Astrocyte (in vitro differentiated cells and primary cell): ENCODE measurements at regions not wholly inside any gene's neighbourhood (a gene's known extent, or its start where the extent isn't known, plus 50 kb on each side); places are given as distances from the start of the nearest gene placed in this dataset.
A peak's percentile ranks its signal among the peaks of the same experiment; 100 is the strongest.

Experiments used
- DNase-seq: peaks from one replicate; pipeline ENCODE4 v3.0.0-alpha.2; 2010; ENCODE audit warnings: low read depth
- FAIRE-seq: peaks from 2 replicates; lab custom pipeline; 2011; peaks lifted over from hg19 to GRCh38; lab: Jason Lieb, UNC
- H2AFZ ChIP-seq: 2 replicates; pipeline ENCODE4 v1.6.0; 2012; ENCODE audit warnings: low read depth, low read length, inconsistent platforms
- H3K27ac ChIP-seq: 2 replicates; pipeline ENCODE4 v1.5.1; 2011; ENCODE audit warnings: low read depth, low read length, inconsistent platforms
- H3K27me3 ChIP-seq: 2 replicates; pipeline ENCODE4 v1.6.0; 2011; ENCODE audit warnings: low read length, inconsistent platforms; ENCODE audit not compliant: insufficient read depth
- H3K36me3 ChIP-seq: 2 replicates; pipeline ENCODE4 v1.5.1; 2011; ENCODE audit warnings: low read length, inconsistent platforms; ENCODE audit not compliant: insufficient read depth
- H3K4me1 ChIP-seq: 2 replicates; pipeline ENCODE4 v1.5.1; 2011; ENCODE audit warnings: low read length, inconsistent platforms; ENCODE audit not compliant: insufficient read depth
- H3K4me2 ChIP-seq: 2 replicates; pipeline ENCODE4 v1.6.0; 2012; ENCODE audit warnings: low read length, inconsistent platforms
- H3K4me3 ChIP-seq: 2 replicates; pipeline ENCODE4 v1.5.1; 2011; ENCODE audit warnings: low read depth, mild to moderate bottlenecking, low read length, inconsistent platforms; ENCODE audit not compliant: insufficient read depth
- H3K79me2 ChIP-seq: 2 replicates; pipeline ENCODE4 v1.6.0; 2012; ENCODE audit warnings: mild to moderate bottlenecking, low read length, inconsistent platforms; ENCODE audit not compliant: insufficient read depth
- H3K9ac ChIP-seq: 2 replicates; pipeline ENCODE4 v1.6.0; 2012; ENCODE audit warnings: mild to moderate bottlenecking, low read length, inconsistent platforms
- H3K9me3 ChIP-seq: 2 replicates; pipeline ENCODE4 v1.5.1; 2012; ENCODE audit warnings: low read depth, mild to moderate bottlenecking, low read length, inconsistent platforms; ENCODE audit not compliant: insufficient read depth
- H4K20me1 ChIP-seq: 2 replicates; pipeline ENCODE4 v1.6.0; 2012; ENCODE audit warnings: low read length, inconsistent platforms; ENCODE audit not compliant: insufficient read depth
- H3K27ac Mint-ChIP-seq: one replicate; pipeline ENCODE4 v1.8.0; 2021; ENCODE audit warnings: mild to moderate bottlenecking, mixed read lengths; ENCODE audit not compliant: unreplicated experiment
- H3K27me3 Mint-ChIP-seq: one replicate; pipeline ENCODE4 v1.8.0; 2021; ENCODE audit warnings: low read depth, mixed read lengths; ENCODE audit not compliant: unreplicated experiment
- H3K36me3 Mint-ChIP-seq: one replicate; pipeline ENCODE4 v1.8.0; 2021; ENCODE audit warnings: low read depth, mixed read lengths; ENCODE audit not compliant: unreplicated experiment
- H3K4me1 Mint-ChIP-seq: one replicate; pipeline ENCODE4 v1.8.0; 2021; ENCODE audit warnings: low read depth, mixed read lengths; ENCODE audit not compliant: unreplicated experiment
- H3K4me3 Mint-ChIP-seq: one replicate; pipeline ENCODE4 v1.8.0; 2021; ENCODE audit warnings: mild to moderate bottlenecking, moderate library complexity, mixed read lengths; ENCODE audit not compliant: unreplicated experiment
- H3K9me3 Mint-ChIP-seq: one replicate; pipeline ENCODE4 v1.8.0; 2021; ENCODE audit warnings: mild to moderate bottlenecking, mixed read lengths; ENCODE audit not compliant: unreplicated experiment
- EZH2 ChIP-seq: IDR thresholded peaks from 2 replicates; pipeline ENCODE4 v1.6.1; 2012; ENCODE audit warnings: mild to moderate bottlenecking, low read length, inconsistent platforms; ENCODE audit not compliant: insufficient read depth
- TF ChIP-seq, protein P1 (sequence below): IDR thresholded peaks from 2 replicates; pipeline ENCODE4 v1.5.1; 2011; ENCODE audit warnings: low read depth, mild to moderate bottlenecking, inconsistent platforms, low read length, moderate library complexity; ENCODE audit not compliant: insufficient read depth

- Mint-ChIP-seq H3K36me3 (no peaks in the 10 kb centered on the region), H3K9me3 (no peaks in the 10 kb centered on the region), H3K4me1 (no peaks in the 10 kb centered on the region), H3K27ac (no peak overlapping the region), H3K27me3 (peaks cover 9% of the 10 kb centered on the region), H3K4me3 (no peak overlapping the region)
- FAIRE-seq (no peak), DNase-seq (no peak)
- H2AFZ ChIP-seq, result no peak overlapping the region
- H3K9ac ChIP-seq, result no peak overlapping the region
- no peaks in the 10 kb centered on the region for H3K36me3 ChIP-seq
- no peak overlapping the region for H3K27ac ChIP-seq
- no peaks in the 10 kb centered on the region for H3K27me3 ChIP-seq
- no peaks in the 10 kb centered on the region for H4K20me1 ChIP-seq
- no peak for TF ChIP-seq EZH2
- TF ChIP-seq, protein P1, sequence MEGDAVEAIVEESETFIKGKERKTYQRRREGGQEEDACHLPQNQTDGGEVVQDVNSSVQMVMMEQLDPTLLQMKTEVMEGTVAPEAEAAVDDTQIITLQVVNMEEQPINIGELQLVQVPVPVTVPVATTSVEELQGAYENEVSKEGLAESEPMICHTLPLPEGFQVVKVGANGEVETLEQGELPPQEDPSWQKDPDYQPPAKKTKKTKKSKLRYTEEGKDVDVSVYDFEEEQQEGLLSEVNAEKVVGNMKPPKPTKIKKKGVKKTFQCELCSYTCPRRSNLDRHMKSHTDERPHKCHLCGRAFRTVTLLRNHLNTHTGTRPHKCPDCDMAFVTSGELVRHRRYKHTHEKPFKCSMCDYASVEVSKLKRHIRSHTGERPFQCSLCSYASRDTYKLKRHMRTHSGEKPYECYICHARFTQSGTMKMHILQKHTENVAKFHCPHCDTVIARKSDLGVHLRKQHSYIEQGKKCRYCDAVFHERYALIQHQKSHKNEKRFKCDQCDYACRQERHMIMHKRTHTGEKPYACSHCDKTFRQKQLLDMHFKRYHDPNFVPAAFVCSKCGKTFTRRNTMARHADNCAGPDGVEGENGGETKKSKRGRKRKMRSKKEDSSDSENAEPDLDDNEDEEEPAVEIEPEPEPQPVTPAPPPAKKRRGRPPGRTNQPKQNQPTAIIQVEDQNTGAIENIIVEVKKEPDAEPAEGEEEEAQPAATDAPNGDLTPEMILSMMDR, result no peak
- H3K4me1 ChIP-seq, result no peaks in the 10 kb centered on the region
- H3K4me2 ChIP-seq, result no peak overlapping the region
- H3K79me2 ChIP-seq, result no peaks in the 10 kb centered on the region
- H3K4me3 ChIP-seq, result no peak overlapping the region
- no peaks in the 10 kb centered on the region for H3K9me3 ChIP-seq
Measured at GRCh38 chr1:87196110-87196827, 132.4 kb upstream of the LMO4 start.

DNA sequence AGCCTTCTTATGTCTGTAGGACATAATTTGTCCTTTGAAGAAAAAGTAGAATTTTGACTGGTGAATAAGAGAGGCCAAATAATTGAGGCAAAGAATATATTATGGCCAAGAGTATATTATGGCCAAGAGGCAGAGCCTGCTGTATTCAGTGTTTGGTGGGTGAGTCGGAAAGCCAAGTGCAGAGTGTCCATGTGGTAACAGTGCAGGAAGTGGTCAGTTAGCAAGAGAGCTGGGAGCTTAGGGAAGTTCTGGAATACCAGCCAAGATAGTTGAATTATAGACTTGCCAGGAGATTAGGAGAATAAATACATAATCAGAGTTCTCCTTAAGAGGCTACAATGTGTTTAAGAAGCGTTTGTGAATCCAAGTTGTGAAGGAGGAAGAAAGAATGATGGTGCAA lies 131.5 kb upstream of the LMO4 start:
- Histone ChIP-seq H3K4me1 (no peaks in the 10 kb centered on the region), H3K79me2 (no peaks in the 10 kb centered on the region), H3K9ac (no peak overlapping the region), H3K4me3 (no peak overlapping the region), H4K20me1 (no peaks in the 10 kb centered on the region), H3K9me3 (no peaks in the 10 kb centered on the region), H2AFZ (no peak overlapping the region), H3K27me3 (no peaks in the 10 kb centered on the region), H3K36me3 (no peaks in the 10 kb centered on the region), H3K27ac (no peak overlapping the region), H3K4me2 (no peak overlapping the region)
- peaks cover 9% of the 10 kb centered on the region for H3K27me3 Mint-ChIP-seq
- FAIRE-seq (no peak), DNase-seq (peak; percentile 46)
- TF ChIP-seq, protein P1, result no peak
- no peak for TF ChIP-seq EZH2
- H3K9me3 Mint-ChIP-seq, result no peaks in the 10 kb centered on the region
- no peak overlapping the region for H3K4me3 Mint-ChIP-seq
- no peaks in the 10 kb centered on the region for H3K36me3 Mint-ChIP-seq
- H3K4me1 Mint-ChIP-seq, result no peaks in the 10 kb centered on the region
- no peak overlapping the region for H3K27ac Mint-ChIP-seq

DNA sequence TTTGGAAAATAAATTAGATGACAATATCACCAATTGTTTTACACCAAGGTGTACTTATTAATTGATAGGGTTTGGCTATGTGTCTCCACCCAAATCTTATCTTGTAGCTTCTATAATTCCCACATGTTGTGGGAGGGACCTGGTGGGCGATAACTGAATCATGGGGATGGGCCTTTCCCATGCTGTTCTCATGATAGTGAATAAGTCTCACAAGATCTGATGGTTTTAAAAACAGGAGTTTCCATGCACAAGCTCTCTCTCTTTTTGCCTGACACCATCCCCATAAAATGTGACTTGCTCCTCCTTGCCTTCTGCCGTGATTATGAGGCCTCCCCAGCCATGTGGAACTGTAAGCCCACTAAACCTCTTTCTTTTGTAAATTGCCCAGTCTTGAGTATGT lies 131.0 kb upstream of the LMO4 start:
- Histone ChIP-seq H3K4me2 (no peak overlapping the region), H3K36me3 (no peaks in the 10 kb centered on the region), H3K27me3 (no peaks in the 10 kb centered on the region), H2AFZ (no peak overlapping the region), H4K20me1 (no peaks in the 10 kb centered on the region), H3K9ac (no peak overlapping the region), H3K4me3 (no peak overlapping the region), H3K4me1 (no peaks in the 10 kb centered on the region), H3K79me2 (no peaks in the 10 kb centered on the region), H3K27ac (no peak overlapping the region), H3K9me3 (no peaks in the 10 kb centered on the region)
- TF ChIP-seq EZH2, result no peak
- TF ChIP-seq, protein P1, result no peak
- FAIRE-seq, result no peak
- H3K9me3 Mint-ChIP-seq, result no peaks in the 10 kb centered on the region
- H3K4me1 Mint-ChIP-seq, result no peaks in the 10 kb centered on the region
- no peaks in the 10 kb centered on the region for H3K36me3 Mint-ChIP-seq
- H3K4me3 Mint-ChIP-seq, result no peak overlapping the region
- H3K27me3 Mint-ChIP-seq, result peaks cover 9% of the 10 kb centered on the region
- no peak overlapping the region for H3K27ac Mint-ChIP-seq
- no peak for DNase-seq
